ENCODE measurements at regions not wholly inside any gene's neighbourhood (a gene's known extent, or its start where the extent isn't known, plus 50 kb on each side); places are given as distances from the start of the nearest gene placed in this dataset.

- Mint-ChIP-seq H3K27me3 (peaks cover 1% of the 10 kb centered on the region), H3K4me3 (no peak overlapping the region), H3K4me1 (no peaks in the 10 kb centered on the region), H3K36me3 (peaks cover 2% of the 10 kb centered on the region), H3K27ac (no peak overlapping the region), H3K9me3 (peaks cover 5% of the 10 kb centered on the region)
Observed at GRCh38 chr19:30317403-30317802, 54.8 kb upstream of the ZNF536 start.

GRCh38 chr19:30318261-30318660 is 53.9 kb upstream of the ZNF536 start:
- Mint-ChIP-seq H3K27ac (no peak overlapping the region), H3K36me3 (peaks cover 2% of the 10 kb centered on the region), H3K27me3 (peaks cover 1% of the 10 kb centered on the region), H3K4me1 (no peaks in the 10 kb centered on the region), H3K4me3 (no peak overlapping the region), H3K9me3 (peaks cover 5% of the 10 kb centered on the region)

DNA sequence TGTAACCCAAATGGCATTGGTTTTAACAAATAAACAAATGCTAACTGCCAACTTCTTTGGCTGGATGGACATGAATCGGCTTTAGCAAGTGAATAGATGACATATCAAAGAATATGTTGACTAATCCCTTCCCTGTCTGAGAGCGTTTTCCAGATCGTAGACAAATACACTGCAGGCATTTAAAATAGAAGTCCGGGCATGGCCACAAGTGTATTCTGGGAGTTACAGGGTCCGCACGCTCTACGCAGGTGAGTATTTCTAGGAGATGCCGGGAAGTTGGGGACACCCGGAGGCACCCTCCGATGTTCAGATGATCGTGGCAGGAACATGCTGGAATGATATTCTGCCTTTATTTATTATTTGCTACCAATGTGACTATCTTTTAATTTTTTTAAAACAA is 53.2 kb upstream of the ZNF536 start:
- H3K27ac Mint-ChIP-seq: no peak overlapping the region
- H3K4me3 Mint-ChIP-seq: no peak overlapping the region
- H3K36me3 Mint-ChIP-seq: peaks cover 2% of the 10 kb centered on the region
- peaks cover 1% of the 10 kb centered on the region for H3K27me3 Mint-ChIP-seq
- no peaks in the 10 kb centered on the region for H3K4me1 Mint-ChIP-seq
- H3K9me3 Mint-ChIP-seq: peaks cover 5% of the 10 kb centered on the region

DNA sequence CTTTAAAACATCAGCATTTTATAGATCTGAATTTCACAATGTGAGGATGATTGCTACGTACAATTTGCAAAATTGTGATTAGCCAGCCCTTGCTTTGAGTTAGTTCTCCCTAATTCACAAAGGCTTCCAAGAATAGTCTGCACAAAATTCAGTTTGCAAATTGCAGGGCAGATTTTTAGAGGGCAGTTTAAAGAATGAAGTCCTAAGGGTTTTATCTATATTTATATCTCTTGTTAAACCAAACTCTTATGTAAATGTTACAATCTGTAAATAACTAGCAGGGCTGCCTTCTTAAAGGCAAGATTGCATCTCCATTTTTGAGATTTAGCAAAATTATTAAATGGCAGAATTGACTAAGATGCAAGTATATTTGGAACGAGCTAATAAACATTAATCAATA is 52.8 kb upstream of the ZNF536 start:
- Mint-ChIP-seq H3K4me3 (no peak overlapping the region), H3K27ac (no peak overlapping the region), H3K36me3 (peaks cover 2% of the 10 kb centered on the region), H3K4me1 (no peaks in the 10 kb centered on the region), H3K27me3 (peaks cover 1% of the 10 kb centered on the region), H3K9me3 (peaks cover 5% of the 10 kb centered on the region)

DNA sequence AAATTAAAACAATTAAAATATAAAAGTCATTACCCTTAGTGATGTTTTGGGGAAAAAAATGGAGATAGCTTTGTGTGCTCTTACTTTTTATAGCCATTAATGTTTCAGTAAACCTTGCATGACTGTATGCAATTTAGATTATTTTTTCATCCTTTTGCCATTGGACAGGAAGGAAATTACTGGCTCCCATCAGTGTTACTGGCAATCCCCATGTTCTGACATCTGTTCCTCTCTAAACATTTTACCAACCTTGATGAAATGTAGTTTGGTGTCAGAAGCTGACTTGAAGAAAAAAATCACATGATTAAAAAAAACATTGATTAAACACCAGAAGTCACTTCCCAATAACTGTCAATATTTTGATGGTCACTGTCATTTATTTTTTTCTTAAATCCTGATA is 52.3 kb upstream of the ZNF536 start:
- H3K27me3 Mint-ChIP-seq: peaks cover 1% of the 10 kb centered on the region

GRCh38 chr19:30320466-30320865 is 51.7 kb upstream of the ZNF536 start:
- Mint-ChIP-seq H3K27ac (no peak overlapping the region), H3K9me3 (no peaks in the 10 kb centered on the region), H3K4me1 (no peaks in the 10 kb centered on the region), H3K36me3 (no peaks in the 10 kb centered on the region), H3K27me3 (peaks cover 1% of the 10 kb centered on the region), H3K4me3 (no peak overlapping the region)

More for the DNA sequence above, 52.3 kb upstream of the ZNF536 start:
- Mint-ChIP-seq H3K36me3 (peaks cover 2% of the 10 kb centered on the region), H3K4me3 (no peak overlapping the region), H3K9me3 (peaks cover 4% of the 10 kb centered on the region), H3K27ac (no peak overlapping the region), H3K4me1 (no peaks in the 10 kb centered on the region)

DNA sequence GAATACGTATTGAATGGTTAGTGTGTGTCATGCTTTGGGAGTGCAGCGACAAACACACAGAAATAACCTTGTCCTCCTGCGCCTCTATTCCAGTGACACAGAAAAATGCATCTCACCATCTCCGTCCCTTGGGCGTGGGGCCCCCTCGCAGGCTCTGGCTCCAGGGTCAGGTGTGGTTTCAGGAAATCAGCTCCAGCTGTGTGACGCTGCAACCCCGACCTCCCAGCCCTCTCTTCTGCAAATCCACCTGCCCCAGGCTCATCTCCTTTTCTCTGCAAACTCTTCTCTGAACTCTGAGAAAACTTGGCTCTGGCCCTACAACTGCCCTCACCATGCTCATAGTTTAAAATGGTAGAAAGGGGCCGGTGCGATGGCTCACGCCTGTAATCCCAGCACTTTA is 51.3 kb upstream of the ZNF536 start:
- no peak overlapping the region for H3K27ac Mint-ChIP-seq
- no peak overlapping the region for H3K4me3 Mint-ChIP-seq
- peaks cover 1% of the 10 kb centered on the region for H3K27me3 Mint-ChIP-seq
- H3K9me3 Mint-ChIP-seq: no peaks in the 10 kb centered on the region
- no peaks in the 10 kb centered on the region for H3K36me3 Mint-ChIP-seq
- no peaks in the 10 kb centered on the region for H3K4me1 Mint-ChIP-seq
